ENCODE measurements at regions not wholly inside any gene's neighbourhood (a gene's known extent, or its start where the extent isn't known, plus 50 kb on each side); places are given as distances from the start of the nearest gene placed in this dataset.

- intact Hi-C loops (cut with DNase I), result no loop called here
- Histone ChIP-seq H3K27me3 (replicated peaks; ENCODE audit: insufficient read depth) (no peaks in the 10 kb centered on the region), H3K4me1 (replicated peaks) (no peaks in the 10 kb centered on the region), H3K4me3 (no peak overlapping the region), H3K27ac (no peak overlapping the region), H3K36me3 (no peaks in the 10 kb centered on the region), H3K9me3 (no peaks in the 10 kb centered on the region)
- 69% methylated on average over 2 of the region's 2 CpGs for WGBS
- no peak for TF ChIP-seq POLR2AphosphoS5 (IDR thresholded peaks at IDR 0.05)
- no peak for TF ChIP-seq CTCF (IDR thresholded peaks at IDR 0.05)
- no peak for TF ChIP-seq POLR2A (IDR thresholded peaks at IDR 0.05)
- DNase-seq (ENCODE audit: low spot score), result no peak
Observed at GRCh38 chr6:134515986-134516385, 198.1 kb upstream of the SGK1 start.

- Histone ChIP-seq H3K27me3 (replicated peaks; ENCODE audit: insufficient read depth) (no peaks in the 10 kb centered on the region), H3K4me1 (replicated peaks) (no peaks in the 10 kb centered on the region), H3K27ac (no peak overlapping the region), H3K36me3 (no peaks in the 10 kb centered on the region), H3K4me3 (no peak overlapping the region), H3K9me3 (no peaks in the 10 kb centered on the region)
- intact Hi-C loops (cut with DNase I), result no loop called here
- 51% methylated on average over 2 of the region's 2 CpGs for WGBS
- TF ChIP-seq POLR2A (IDR thresholded peaks at IDR 0.05) (no peak), CTCF (IDR thresholded peaks at IDR 0.05) (no peak), POLR2AphosphoS5 (IDR thresholded peaks at IDR 0.05) (no peak)
- DNase-seq (ENCODE audit: low spot score), result no peak
Observed at GRCh38 chr6:134512981-134513391, 195.1 kb upstream of the SGK1 start.

DNA sequence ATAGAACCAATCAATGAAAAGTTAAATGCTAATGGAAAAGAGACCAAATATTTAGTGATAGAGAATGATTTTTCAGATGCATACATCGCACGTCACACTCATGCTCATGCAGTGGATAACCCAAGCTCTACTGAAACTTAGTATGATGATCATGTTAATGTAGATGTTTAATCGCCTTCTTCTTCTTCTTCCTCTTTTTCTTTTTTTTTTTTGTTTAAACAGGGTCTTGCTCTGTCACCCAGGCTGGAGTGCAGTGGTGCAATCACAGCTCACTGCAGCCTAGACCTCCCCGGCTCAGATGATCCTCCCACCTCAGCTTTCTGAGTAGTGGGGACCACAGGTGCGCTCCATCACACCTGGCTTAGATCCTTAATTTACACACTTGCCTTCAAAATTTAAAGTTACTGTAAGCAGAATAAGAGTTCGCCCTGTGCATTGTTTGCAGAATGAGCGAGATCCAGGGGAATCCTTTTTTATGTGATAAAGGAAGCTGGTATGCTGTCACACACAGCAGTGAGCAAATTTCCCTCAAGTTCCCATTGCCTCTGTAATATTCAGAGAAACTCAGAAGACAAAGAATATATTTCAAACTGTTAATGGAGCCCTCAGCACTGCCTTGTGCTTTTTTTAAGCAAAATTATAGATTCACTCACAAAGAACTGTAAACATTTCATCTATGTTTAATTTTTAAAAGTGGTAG, 194.2 kb upstream of the SGK1 start:
- Histone ChIP-seq H3K4me3 (no peak overlapping the region), H3K4me1 (replicated peaks) (no peaks in the 10 kb centered on the region), H3K36me3 (no peaks in the 10 kb centered on the region), H3K27ac (no peak overlapping the region), H3K9me3 (no peaks in the 10 kb centered on the region), H3K27me3 (replicated peaks; ENCODE audit: insufficient read depth) (no peaks in the 10 kb centered on the region)
- intact Hi-C loops (cut with DNase I), result no loop called here
- WGBS, result 89% methylated on average over 7 of the region's 7 CpGs
- no peak for DNase-seq (ENCODE audit: low spot score)
- no peak for TF ChIP-seq CTCF (IDR thresholded peaks at IDR 0.05)
- no peak for TF ChIP-seq POLR2A (IDR thresholded peaks at IDR 0.05)
- TF ChIP-seq POLR2AphosphoS5 (IDR thresholded peaks at IDR 0.05), result no peak

DNA sequence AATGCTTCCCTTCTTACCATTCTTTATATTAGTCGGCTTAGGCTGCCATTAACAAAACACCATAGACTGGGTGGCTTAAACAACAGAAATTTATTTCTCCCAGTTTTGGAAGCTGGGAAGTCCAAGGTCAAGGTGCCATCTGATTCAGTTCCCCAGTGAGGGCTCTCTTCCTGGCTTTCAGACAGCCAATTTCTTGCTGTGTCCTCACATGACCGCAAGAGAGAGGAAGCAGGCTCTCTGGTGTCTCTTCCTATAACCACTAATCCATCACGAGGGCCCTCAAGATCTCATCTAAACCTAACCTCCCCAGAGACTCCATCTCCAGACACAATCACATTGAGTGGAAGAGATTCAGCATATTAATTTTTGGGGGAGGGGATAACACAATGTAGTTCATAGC, 193.0 kb upstream of the SGK1 start:
- no peak for DNase-seq (ENCODE audit: low spot score)
- no peaks in the 10 kb centered on the region for H3K4me1 ChIP-seq (replicated peaks)
- 90% methylated on average over 3 of the region's 3 CpGs for WGBS
- H3K9me3 ChIP-seq, result no peaks in the 10 kb centered on the region
- no peaks in the 10 kb centered on the region for H3K27me3 ChIP-seq (replicated peaks; ENCODE audit: insufficient read depth)
- H3K4me3 ChIP-seq, result no peak overlapping the region
- no peaks in the 10 kb centered on the region for H3K36me3 ChIP-seq
- TF ChIP-seq CTCF (IDR thresholded peaks at IDR 0.05) (no peak), POLR2A (IDR thresholded peaks at IDR 0.05) (no peak), POLR2AphosphoS5 (IDR thresholded peaks at IDR 0.05) (no peak)
- no peak overlapping the region for H3K27ac ChIP-seq
- intact Hi-C loops (cut with DNase I), result no loop called here

DNA sequence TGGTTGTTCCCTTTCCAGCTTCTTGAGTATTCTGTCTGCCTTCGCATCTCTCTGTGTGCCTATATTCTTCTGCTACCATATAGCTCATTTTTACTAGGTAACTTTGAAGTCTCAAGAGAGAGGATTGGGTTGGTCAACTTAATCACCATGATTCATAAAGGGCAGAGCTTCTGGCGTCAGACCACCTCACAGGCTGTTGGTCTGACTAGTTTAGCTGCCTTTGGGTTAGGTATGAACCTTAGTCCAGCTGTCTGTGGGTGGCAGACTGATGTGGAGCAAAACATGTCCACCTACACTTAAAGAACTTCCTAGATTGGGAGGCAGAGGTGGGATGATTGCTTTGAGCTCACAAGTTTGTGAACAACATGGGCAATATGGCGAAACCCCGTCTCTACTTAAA, 192.2 kb upstream of the SGK1 start:
- Histone ChIP-seq H3K4me3 (no peak overlapping the region), H3K9me3 (no peaks in the 10 kb centered on the region), H3K27me3 (replicated peaks; ENCODE audit: insufficient read depth) (no peaks in the 10 kb centered on the region), H3K4me1 (replicated peaks) (no peaks in the 10 kb centered on the region), H3K36me3 (no peaks in the 10 kb centered on the region), H3K27ac (no peak overlapping the region)
- 98% methylated on average over 4 of the region's 4 CpGs for WGBS
- no peak for TF ChIP-seq POLR2AphosphoS5 (IDR thresholded peaks at IDR 0.05)
- TF ChIP-seq POLR2A (IDR thresholded peaks at IDR 0.05), result no peak
- no peak for TF ChIP-seq CTCF (IDR thresholded peaks at IDR 0.05)
- intact Hi-C loops (cut with DNase I), result no loop called here
- no peak for DNase-seq (ENCODE audit: low spot score)

Measured in prostate gland (tissue), 2 donors.